ENCODE measurements at regions not wholly inside any gene's neighbourhood (a gene's known extent, or its start where the extent isn't known, plus 50 kb on each side); places are given as distances from the start of the nearest gene placed in this dataset.

- Histone ChIP-seq H3K27me3 (ENCODE audit: control insufficient read depth, extremely low read depth, insufficient read depth, low read length) (peaks cover 5% of the 10 kb centered on the region), H3K9me1 (ENCODE audit: control insufficient read depth, extremely low read depth, insufficient read depth, low read length) (no peaks in the 10 kb centered on the region), H2AFZ (ENCODE audit: control insufficient read depth, low read length) (no peak overlapping the region), H3K4me3 (ENCODE audit: control insufficient read depth in 2 of 3, extremely low read depth in 1 of 3, insufficient read depth in 2 of 3, low read depth in 1 of 3, low read length in 3 of 3) (no peak overlapping the region), H3K9me3 (ENCODE audit: control insufficient read depth, low read depth, low read length) (no peaks in the 10 kb centered on the region), H3K36me3 (ENCODE audit: control insufficient read depth in 2 of 2, extremely low read depth in 1 of 2, insufficient read depth in 2 of 2, low read length in 2 of 2) (no peaks in the 10 kb centered on the region), H3K4me1 (ENCODE audit: control insufficient read depth, extremely low read depth, insufficient read depth, low read length) (no peaks in the 10 kb centered on the region), H4K20me1 (ENCODE audit: control insufficient read depth, extremely low read depth, insufficient read depth, low read length) (no peaks in the 10 kb centered on the region), H3K4me2 (ENCODE audit: control insufficient read depth, extremely low read depth, insufficient read depth, low read depth, low read length) (no peak overlapping the region), H3K79me2 (ENCODE audit: control insufficient read depth, insufficient read depth, low read length) (no peaks in the 10 kb centered on the region), H3K27ac (ENCODE audit: control insufficient read depth, insufficient read depth, low read length) (no peak overlapping the region), H3K9ac (ENCODE audit: control insufficient read depth, extremely low read depth, insufficient read depth, low read length) (no peak overlapping the region)
- TF ChIP-seq EZH2 (IDR thresholded peaks at IDR 0.05; ENCODE audit: low read length): no peak
- TF ChIP-seq, protein P1, sequence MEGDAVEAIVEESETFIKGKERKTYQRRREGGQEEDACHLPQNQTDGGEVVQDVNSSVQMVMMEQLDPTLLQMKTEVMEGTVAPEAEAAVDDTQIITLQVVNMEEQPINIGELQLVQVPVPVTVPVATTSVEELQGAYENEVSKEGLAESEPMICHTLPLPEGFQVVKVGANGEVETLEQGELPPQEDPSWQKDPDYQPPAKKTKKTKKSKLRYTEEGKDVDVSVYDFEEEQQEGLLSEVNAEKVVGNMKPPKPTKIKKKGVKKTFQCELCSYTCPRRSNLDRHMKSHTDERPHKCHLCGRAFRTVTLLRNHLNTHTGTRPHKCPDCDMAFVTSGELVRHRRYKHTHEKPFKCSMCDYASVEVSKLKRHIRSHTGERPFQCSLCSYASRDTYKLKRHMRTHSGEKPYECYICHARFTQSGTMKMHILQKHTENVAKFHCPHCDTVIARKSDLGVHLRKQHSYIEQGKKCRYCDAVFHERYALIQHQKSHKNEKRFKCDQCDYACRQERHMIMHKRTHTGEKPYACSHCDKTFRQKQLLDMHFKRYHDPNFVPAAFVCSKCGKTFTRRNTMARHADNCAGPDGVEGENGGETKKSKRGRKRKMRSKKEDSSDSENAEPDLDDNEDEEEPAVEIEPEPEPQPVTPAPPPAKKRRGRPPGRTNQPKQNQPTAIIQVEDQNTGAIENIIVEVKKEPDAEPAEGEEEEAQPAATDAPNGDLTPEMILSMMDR (optimal IDR thresholded peaks at IDR 0.05 in 1 of 3, IDR thresholded peaks at IDR 0.05 in 1 of 3, conservative IDR thresholded peaks at IDR 0.05 in 1 of 3; ENCODE audit: extremely low read depth in 1 of 3, insufficient read depth in 2 of 3, low read length in 3 of 3): no peak
- no peak for FAIRE-seq
- DNase-seq (ENCODE audit: low read depth, low spot score): no peak
- dilution Hi-C loops (cut with MboI; ENCODE audit: extremely low pct_ligation_motif_present, low sequenced_read_pairs): no loop called here
Measured at GRCh38 chr11:69209038-69209350, 53.3 kb downstream of the SMIM38 start.

GRCh38 chr11:69209421-69210309 lies 53.9 kb downstream of the SMIM38 start:
- DNase-seq (ENCODE audit: low read depth, low spot score): no peak
- H3K4me1 ChIP-seq (ENCODE audit: control insufficient read depth, extremely low read depth, insufficient read depth, low read length): no peaks in the 10 kb centered on the region

More at GRCh38 chr11:69209421-69210309, 53.9 kb downstream of the SMIM38 start:
- H3K9ac ChIP-seq (ENCODE audit: control insufficient read depth, extremely low read depth, insufficient read depth, low read length): no peak overlapping the region
- H2AFZ ChIP-seq (ENCODE audit: control insufficient read depth, low read length): no peak overlapping the region
- dilution Hi-C loops (cut with MboI; ENCODE audit: extremely low pct_ligation_motif_present, low sequenced_read_pairs): no loop called here
- H3K4me3 ChIP-seq (ENCODE audit: control insufficient read depth in 2 of 3, extremely low read depth in 1 of 3, insufficient read depth in 2 of 3, low read depth in 1 of 3, low read length in 3 of 3): no peak overlapping the region
- no peaks in the 10 kb centered on the region for H4K20me1 ChIP-seq (ENCODE audit: control insufficient read depth, extremely low read depth, insufficient read depth, low read length)
- H3K36me3 ChIP-seq (ENCODE audit: control insufficient read depth in 2 of 2, extremely low read depth in 1 of 2, insufficient read depth in 2 of 2, low read length in 2 of 2): no peaks in the 10 kb centered on the region
- H3K9me1 ChIP-seq (ENCODE audit: control insufficient read depth, extremely low read depth, insufficient read depth, low read length): no peaks in the 10 kb centered on the region
- no peak for FAIRE-seq
- peaks cover 5% of the 10 kb centered on the region for H3K27me3 ChIP-seq (ENCODE audit: control insufficient read depth, extremely low read depth, insufficient read depth, low read length)
- H3K4me2 ChIP-seq (ENCODE audit: control insufficient read depth, extremely low read depth, insufficient read depth, low read depth, low read length): no peak overlapping the region
- H3K27ac ChIP-seq (ENCODE audit: control insufficient read depth, insufficient read depth, low read length): no peak overlapping the region
- no peak for TF ChIP-seq EZH2 (IDR thresholded peaks at IDR 0.05; ENCODE audit: low read length)
- TF ChIP-seq, protein P1 (optimal IDR thresholded peaks at IDR 0.05 in 1 of 3, IDR thresholded peaks at IDR 0.05 in 1 of 3, conservative IDR thresholded peaks at IDR 0.05 in 1 of 3; ENCODE audit: extremely low read depth in 1 of 3, insufficient read depth in 2 of 3, low read length in 3 of 3): no peak
- no peaks in the 10 kb centered on the region for H3K9me3 ChIP-seq (ENCODE audit: control insufficient read depth, low read depth, low read length)
- no peaks in the 10 kb centered on the region for H3K79me2 ChIP-seq (ENCODE audit: control insufficient read depth, insufficient read depth, low read length)
